ENCODE measurements at regions not wholly inside any gene's neighbourhood (a gene's known extent, or its start where the extent isn't known, plus 50 kb on each side); places are given as distances from the start of the nearest gene placed in this dataset.
"Not testable (repeated sequence)": the region's sequence is repeated elsewhere in the genome, so short reads cannot be mapped to it uniquely, and the experiment has no call there.

GRCh38 chr16:72597938-72598337 is 426.0 kb upstream of the PMFBP1 start:
- Histone ChIP-seq H3K79me2 (ENCODE audit: insufficient read depth, low read length) (no peaks in the 10 kb centered on the region), H3K9me3 (ENCODE audit: insufficient read depth, low read length) (no peaks in the 10 kb centered on the region), H2AFZ (ENCODE audit: low read depth, low read length, severe bottlenecking) (no peak overlapping the region), H3K27ac (ENCODE audit: low read depth, low read length) (no peak overlapping the region), H3K4me2 (ENCODE audit: low read depth, low read length, poor library complexity, severe bottlenecking) (no peak overlapping the region), H3K27me3 (ENCODE audit: low read length) (no peaks in the 10 kb centered on the region), H3K9ac (ENCODE audit: low read length) (no peak overlapping the region), H3F3A (ENCODE audit: insufficient read depth) (no peaks in the 10 kb centered on the region), H3K36me3 (ENCODE audit: low read length) (no peaks in the 10 kb centered on the region), H3K9me2 (replicated peaks; ENCODE audit: insufficient read depth, low read length) (no peaks in the 10 kb centered on the region), H3K4me3 (ENCODE audit: insufficient read depth, low read length, poor library complexity, severe bottlenecking) (no peak overlapping the region), H4K20me1 (ENCODE audit: low read depth, low read length) (no peaks in the 10 kb centered on the region)
- TF ChIP-seq CTCF (IDR thresholded peaks at IDR 0.05; ENCODE audit: insufficient read depth, low read length, poor library complexity, severe bottlenecking) (no peak), EZH2phosphoT487 (conservative IDR thresholded peaks at IDR 0.05; ENCODE audit: low read length) (no peak)

- H2AFZ ChIP-seq (ENCODE audit: low read depth, low read length, severe bottlenecking) = no peak overlapping the region
- no peak overlapping the region for H3K27ac ChIP-seq (ENCODE audit: low read depth, low read length)
- H3F3A ChIP-seq (ENCODE audit: insufficient read depth) = no peaks in the 10 kb centered on the region
- H3K9me2 ChIP-seq (replicated peaks; ENCODE audit: insufficient read depth, low read length) = no peaks in the 10 kb centered on the region
- H3K4me3 ChIP-seq (ENCODE audit: insufficient read depth, low read length, poor library complexity, severe bottlenecking) = no peak overlapping the region
- H4K20me1 ChIP-seq (ENCODE audit: low read depth, low read length) = no peaks in the 10 kb centered on the region; the same call in 1 of the 2 replicates
- TF ChIP-seq EZH2phosphoT487 (conservative IDR thresholded peaks at IDR 0.05; ENCODE audit: low read length) = no peak
- no peak for TF ChIP-seq CTCF (IDR thresholded peaks at IDR 0.05; ENCODE audit: insufficient read depth, low read length, poor library complexity, severe bottlenecking)
- H3K9ac ChIP-seq (ENCODE audit: low read length) = no peak overlapping the region
- no peaks in the 10 kb centered on the region for H3K27me3 ChIP-seq (ENCODE audit: low read length)
- H3K79me2 ChIP-seq (ENCODE audit: insufficient read depth, low read length) = no peaks in the 10 kb centered on the region
- H3K4me2 ChIP-seq (ENCODE audit: low read depth, low read length, poor library complexity, severe bottlenecking) = no peak overlapping the region
- no peaks in the 10 kb centered on the region for H3K36me3 ChIP-seq (ENCODE audit: low read length)
- H3K9me3 ChIP-seq (ENCODE audit: insufficient read depth, low read length) = no peaks in the 10 kb centered on the region
Observed at GRCh38 chr16:72596373-72596772, 424.4 kb upstream of the PMFBP1 start.

GRCh38 chr16:72590151-72590937 is 418.4 kb upstream of the PMFBP1 start:
- Histone ChIP-seq H3K27me3 (ENCODE audit: low read length) (no peaks in the 10 kb centered on the region), H3K27ac (ENCODE audit: low read depth, low read length) (no peak overlapping the region)

GRCh38 chr16:72588551-72588950 is 416.6 kb upstream of the PMFBP1 start:
- Histone ChIP-seq H3F3A (ENCODE audit: insufficient read depth) (no peaks in the 10 kb centered on the region), H3K27ac (ENCODE audit: low read depth, low read length) (no peak overlapping the region), H3K9me2 (replicated peaks; ENCODE audit: insufficient read depth, low read length) (no peaks in the 10 kb centered on the region), H3K27me3 (ENCODE audit: low read length) (no peaks in the 10 kb centered on the region), H4K20me1 (ENCODE audit: low read depth, low read length) (no peaks in the 10 kb centered on the region; the same call in 1 of the 2 replicates), H3K36me3 (ENCODE audit: low read length) (no peaks in the 10 kb centered on the region), H2AFZ (ENCODE audit: low read depth, low read length, severe bottlenecking) (no peak overlapping the region), H3K4me2 (ENCODE audit: low read depth, low read length, poor library complexity, severe bottlenecking) (no peak overlapping the region), H3K9ac (ENCODE audit: low read length) (no peak overlapping the region), H3K9me3 (ENCODE audit: insufficient read depth, low read length) (no peaks in the 10 kb centered on the region), H3K79me2 (ENCODE audit: insufficient read depth, low read length) (no peaks in the 10 kb centered on the region), H3K4me3 (ENCODE audit: insufficient read depth, low read length, poor library complexity, severe bottlenecking) (no peak overlapping the region)
- no peak for TF ChIP-seq EZH2phosphoT487 (conservative IDR thresholded peaks at IDR 0.05; ENCODE audit: low read length)
- TF ChIP-seq CTCF (IDR thresholded peaks at IDR 0.05; ENCODE audit: insufficient read depth, low read length, poor library complexity, severe bottlenecking) = no peak

More at GRCh38 chr16:72590151-72590937, 418.4 kb upstream of the PMFBP1 start:
- no peaks in the 10 kb centered on the region for H3K9me3 ChIP-seq (ENCODE audit: insufficient read depth, low read length)
- no peak overlapping the region for H3K4me3 ChIP-seq (ENCODE audit: insufficient read depth, low read length, poor library complexity, severe bottlenecking)
- no peak overlapping the region for H3K4me2 ChIP-seq (ENCODE audit: low read depth, low read length, poor library complexity, severe bottlenecking)
- H2AFZ ChIP-seq (ENCODE audit: low read depth, low read length, severe bottlenecking) = no peak overlapping the region
- H3K9ac ChIP-seq (ENCODE audit: low read length) = no peak overlapping the region
- H4K20me1 ChIP-seq (ENCODE audit: low read depth, low read length) = no peaks in the 10 kb centered on the region; the same call in 1 of the 2 replicates
- no peaks in the 10 kb centered on the region for H3K9me2 ChIP-seq (replicated peaks; ENCODE audit: insufficient read depth, low read length)
- no peaks in the 10 kb centered on the region for H3F3A ChIP-seq (ENCODE audit: insufficient read depth)
- no peak for TF ChIP-seq EZH2phosphoT487 (conservative IDR thresholded peaks at IDR 0.05; ENCODE audit: low read length)
- no peaks in the 10 kb centered on the region for H3K36me3 ChIP-seq (ENCODE audit: low read length)
- no peaks in the 10 kb centered on the region for H3K79me2 ChIP-seq (ENCODE audit: insufficient read depth, low read length)

- not testable (repeated sequence) for H3K9me3 ChIP-seq (ENCODE audit: insufficient read depth, low read length); H3K4me3 ChIP-seq (ENCODE audit: insufficient read depth, low read length, poor library complexity, severe bottlenecking); H2AFZ ChIP-seq (ENCODE audit: low read depth, low read length, severe bottlenecking); H3K79me2 ChIP-seq (ENCODE audit: insufficient read depth, low read length); H3F3A ChIP-seq (ENCODE audit: insufficient read depth); H3K9ac ChIP-seq (ENCODE audit: low read length); H3K36me3 ChIP-seq (ENCODE audit: low read length); H3K27me3 ChIP-seq (ENCODE audit: low read length); H4K20me1 ChIP-seq (ENCODE audit: low read depth, low read length); H3K27ac ChIP-seq (ENCODE audit: low read depth, low read length); H3K9me2 ChIP-seq (replicated peaks; ENCODE audit: insufficient read depth, low read length); H3K4me2 ChIP-seq (ENCODE audit: low read depth, low read length, poor library complexity, severe bottlenecking)
Observed at GRCh38 chr16:72578061-72578460, 406.1 kb upstream of the PMFBP1 start.
